Endothelial cell of umbilical vein (primary cell): ENCODE measurements at regions not wholly inside any gene's neighbourhood (a gene's known extent, or its start where the extent isn't known, plus 50 kb on each side); places are given as distances from the start of the nearest gene placed in this dataset.

Source experiments
- BruUV-seq: library from RNA; stranded (reverse); fragments of 400-500 nt; replicated peaks from 2 replicates; lab custom pipeline; 2021; lab: Mats Ljungman, UMichigan
- CTCF ChIA-PET: fragments of 300-600, 350-600 bp; sonication (Branson Sonifier 250); formaldehyde crosslinking; loops from one replicate; lab custom pipeline; 2021; ENCODE audit warnings: antibody characterized with exemption, inconsistent platforms; lab: Charles Lee
- POLR2A ChIA-PET: fragments of 300-600, 350-600 bp; sonication (Branson Sonifier 250); formaldehyde crosslinking; loops from one replicate; lab custom pipeline; 2021; ENCODE audit warnings: antibody characterized with exemption, inconsistent platforms; lab: Charles Lee
- DNase-seq: peaks from one replicate; pipeline ENCODE4 v3.0.0-alpha.2; 2011; ENCODE audit warnings: low read depth, low spot score
- FAIRE-seq: peaks from 2 replicates; lab custom pipeline; 2011; peaks lifted over from hg19 to GRCh38; lab: Jason Lieb, UNC
- H2AFZ ChIP-seq: 2 replicates; pipeline ENCODE4 v1.6.0; 2012; ENCODE audit warnings: low read depth, low read length, control low read depth, inconsistent platforms
- H3K27ac ChIP-seq: 2 replicates; pipeline ENCODE4 v1.5.1; 2011; ENCODE audit warnings: low read depth, mild to moderate bottlenecking, control low read depth, low read length, moderate library complexity; ENCODE audit not compliant: insufficient read depth
- H3K27me3 ChIP-seq, 2 experiments: 2 replicates each; pipeline versions ENCODE4 v1.6.0 to v1.6.1; 2011; ENCODE audit warnings: low read length in 2 of 2, mixed read lengths in 1 of 2; ENCODE audit not compliant: control insufficient read depth in 2 of 2, insufficient read depth in 2 of 2
- H3K36me3 ChIP-seq, 2 experiments: 2 replicates in 1 of 2; 3 replicates in 1 of 2; pipeline ENCODE4 v1.5.1; 2011; ENCODE audit warnings: low read length in 2 of 2, mild to moderate bottlenecking in 1 of 2, moderate library complexity in 1 of 2; ENCODE audit not compliant: control insufficient read depth in 2 of 2, insufficient read depth in 2 of 2; ENCODE audit errors: extremely low read depth in 1 of 2
- H3K4me1 ChIP-seq: 3 replicates; pipeline ENCODE4 v1.5.1; 2011; ENCODE audit warnings: mild to moderate bottlenecking, low read length; ENCODE audit not compliant: control insufficient read depth, insufficient read depth; ENCODE audit errors: extremely low read depth
- H3K4me2 ChIP-seq: 2 replicates; pipeline ENCODE4 v1.6.1; 2011; ENCODE audit warnings: low read length, control low read depth, mixed read lengths; ENCODE audit not compliant: insufficient read depth
- H3K4me3 ChIP-seq, 3 experiments: fragments of 200-600 bp in 1 of 3; sonication (generic), shearing (Covaris generic) in 1 of 3; replicated peaks in 1 of 3; 2 replicates each; pipeline ENCODE4 v1.5.1; 2011 to 2016; ENCODE audit warnings: control low read depth in 3 of 3, low read length in 3 of 3, mild to moderate bottlenecking in 2 of 3, inconsistent platforms in 1 of 3, low read depth in 1 of 3, moderate library complexity in 1 of 3; ENCODE audit not compliant: insufficient read depth in 1 of 3
- H3K79me2 ChIP-seq: 2 replicates; pipeline ENCODE4 v1.6.0; 2012; ENCODE audit warnings: low read length, inconsistent platforms; ENCODE audit not compliant: control insufficient read depth, insufficient read depth
- H3K9ac ChIP-seq: replicated peaks from 2 replicates; pipeline ENCODE3; 2011; ENCODE audit warnings: low read length, control low read depth; ENCODE audit not compliant: insufficient read depth; ENCODE audit errors: extremely low read depth
- H3K9me1 ChIP-seq: replicated peaks from 3 replicates; pipeline ENCODE4 v1.6.0; 2011; ENCODE audit warnings: mild to moderate bottlenecking, low read length; ENCODE audit not compliant: control insufficient read depth, insufficient read depth; ENCODE audit errors: extremely low read depth
- H3K9me3 ChIP-seq: replicated peaks from 2 replicates; pipeline ENCODE4 v1.5.1; 2012; ENCODE audit warnings: low read length, inconsistent platforms; ENCODE audit not compliant: control insufficient read depth, insufficient read depth
- H4K20me1 ChIP-seq: replicated peaks from 2 replicates; pipeline ENCODE3; 2011; ENCODE audit warnings: mild to moderate bottlenecking, low read length; ENCODE audit not compliant: control insufficient read depth, insufficient read depth; ENCODE audit errors: extremely low read depth
- EZH2 ChIP-seq: IDR thresholded peaks from 2 replicates; pipeline ENCODE4 v1.6.1; 2012; ENCODE audit warnings: borderline replicate concordance, low read depth, mild to moderate bottlenecking, moderate library complexity, low read length, inconsistent platforms; ENCODE audit not compliant: severe bottlenecking
- FOS ChIP-seq: IDR thresholded peaks from 2 replicates; pipeline ENCODE4 v1.6.1; 2011; ENCODE audit warnings: mild to moderate bottlenecking, low read length, moderate library complexity, borderline replicate concordance; ENCODE audit not compliant: insufficient read depth
- GATA2 ChIP-seq: IDR thresholded peaks from 2 replicates; pipeline ENCODE4 v1.7.0; 2011; ENCODE audit warnings: low read depth, mild to moderate bottlenecking, moderate library complexity, mixed read lengths, low read length; ENCODE audit not compliant: insufficient read length, insufficient read depth
- JUN ChIP-seq: IDR thresholded peaks from 2 replicates; pipeline ENCODE4 v1.6.1; 2011; ENCODE audit warnings: borderline replicate concordance, low read depth; ENCODE audit not compliant: insufficient read length, insufficient read depth
- MYC ChIP-seq: IDR thresholded peaks from one replicate; pipeline ENCODE4 v1.6.1; 2011; ENCODE audit warnings: mild to moderate bottlenecking, low read depth, low read length
- POLR2A ChIP-seq: IDR thresholded peaks from 2 replicates; pipeline ENCODE4 v1.6.1; 2012; ENCODE audit warnings: low read depth, mild to moderate bottlenecking, control low read depth, low read length
- POLR2AphosphoS5 ChIP-seq: IDR thresholded peaks from 2 replicates; pipeline ENCODE4 v1.6.1; 2012; ENCODE audit warnings: low read depth, mild to moderate bottlenecking, control low read depth, low read length, moderate library complexity; ENCODE audit not compliant: insufficient read depth
- dilution Hi-C: fragments of 300-500 bp; cut with MboI; formaldehyde crosslinking; loops from one replicate; pipeline ENCODE4 v1.15.0; 2019; ENCODE audit warnings: low sequenced_read_pairs; ENCODE audit not compliant: extremely low pct_ligation_motif_present
- intact Hi-C: fragments of 100-400 bp; cut with micrococcal nuclease; formaldehyde crosslinking; loops from one replicate; pipeline ENCODE4 v1.10.0; 2022
- TF ChIP-seq, protein P1 (sequence below): IDR thresholded peaks from 2 replicates; pipeline ENCODE4 v1.6.1; 2011; ENCODE audit not compliant: insufficient read depth, insufficient read length
- TF ChIP-seq, protein P2 (sequence below), 2 donors: IDR thresholded peaks; 1 replicate in 1 of 2; 2 replicates in 1 of 2; pipeline ENCODE4 v1.5.1; 2011; ENCODE audit warnings: low read length in 2 of 2, mild to moderate bottlenecking in 2 of 2, moderate library complexity in 2 of 2, control low read depth in 1 of 2, inconsistent platforms in 1 of 2, low read depth in 1 of 2; ENCODE audit not compliant: insufficient read depth in 1 of 2; ENCODE audit errors: extremely low read depth in 1 of 2

DNA sequence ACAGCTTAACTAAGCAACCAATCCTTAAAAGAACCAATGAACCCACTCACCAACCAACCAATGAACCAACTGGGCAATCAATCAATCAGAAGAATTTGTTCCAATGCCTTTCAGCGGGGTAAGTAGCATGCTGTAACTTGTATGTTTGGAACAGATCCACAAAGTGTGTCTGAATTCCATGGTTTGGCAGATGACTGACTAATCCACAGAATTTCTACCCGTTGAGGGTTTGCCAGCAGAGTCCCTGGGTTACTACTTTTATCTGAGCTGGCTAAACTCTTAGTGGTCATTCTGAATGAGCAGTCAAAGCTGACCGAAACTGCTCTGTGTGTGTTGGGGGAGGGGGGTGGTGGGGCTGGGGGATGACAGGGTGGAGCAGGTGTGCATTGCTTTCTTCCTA lies 125.0 kb upstream of the JAG1 start:
- Histone ChIP-seq H3K4me1 (no peaks in the 10 kb centered on the region), H3K9me1 (no peaks in the 10 kb centered on the region), H4K20me1 (no peaks in the 10 kb centered on the region), H3K9me3 (no peaks in the 10 kb centered on the region), H3K4me3 (no peak overlapping the region), H2AFZ (no peak overlapping the region), H3K79me2 (no peaks in the 10 kb centered on the region), H3K36me3 (no peaks in the 10 kb centered on the region), H3K27ac (no peak overlapping the region), H3K27me3 (no peaks in the 10 kb centered on the region), H3K4me2 (no peak overlapping the region), H3K9ac (no peak overlapping the region)
- FAIRE-seq (no peak), DNase-seq (no peak)
- no TSS peak for BruUV-seq
- TF ChIP-seq POLR2A (no peak), POLR2AphosphoS5 (no peak), JUN (no peak), GATA2 (no peak), FOS (no peak), EZH2 (no peak), MYC (no peak)
- TF ChIP-seq, protein P1, sequence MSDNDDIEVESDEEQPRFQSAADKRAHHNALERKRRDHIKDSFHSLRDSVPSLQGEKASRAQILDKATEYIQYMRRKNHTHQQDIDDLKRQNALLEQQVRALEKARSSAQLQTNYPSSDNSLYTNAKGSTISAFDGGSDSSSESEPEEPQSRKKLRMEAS, result no peak
- TF ChIP-seq, protein P2, sequence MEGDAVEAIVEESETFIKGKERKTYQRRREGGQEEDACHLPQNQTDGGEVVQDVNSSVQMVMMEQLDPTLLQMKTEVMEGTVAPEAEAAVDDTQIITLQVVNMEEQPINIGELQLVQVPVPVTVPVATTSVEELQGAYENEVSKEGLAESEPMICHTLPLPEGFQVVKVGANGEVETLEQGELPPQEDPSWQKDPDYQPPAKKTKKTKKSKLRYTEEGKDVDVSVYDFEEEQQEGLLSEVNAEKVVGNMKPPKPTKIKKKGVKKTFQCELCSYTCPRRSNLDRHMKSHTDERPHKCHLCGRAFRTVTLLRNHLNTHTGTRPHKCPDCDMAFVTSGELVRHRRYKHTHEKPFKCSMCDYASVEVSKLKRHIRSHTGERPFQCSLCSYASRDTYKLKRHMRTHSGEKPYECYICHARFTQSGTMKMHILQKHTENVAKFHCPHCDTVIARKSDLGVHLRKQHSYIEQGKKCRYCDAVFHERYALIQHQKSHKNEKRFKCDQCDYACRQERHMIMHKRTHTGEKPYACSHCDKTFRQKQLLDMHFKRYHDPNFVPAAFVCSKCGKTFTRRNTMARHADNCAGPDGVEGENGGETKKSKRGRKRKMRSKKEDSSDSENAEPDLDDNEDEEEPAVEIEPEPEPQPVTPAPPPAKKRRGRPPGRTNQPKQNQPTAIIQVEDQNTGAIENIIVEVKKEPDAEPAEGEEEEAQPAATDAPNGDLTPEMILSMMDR (IDR thresholded peaks at IDR 0.05; ENCODE audit: extremely low read depth in 1 of 2, insufficient read depth in 1 of 2, low read depth in 1 of 2, low read length in 2 of 2), result no peak
- dilution Hi-C loops (no loop called here), intact Hi-C loops (no loop called here)
- ChIA-PET CTCF (no interaction called here), POLR2A (no interaction called here)
